SK-N-MC (cell line): ENCODE measurements at regions not wholly inside any gene's neighbourhood (a gene's known extent, or its start where the extent isn't known, plus 50 kb on each side); places are given as distances from the start of the nearest gene placed in this dataset.

Experiments
- EZH2 ChIP-seq: fragments of 200-600 bp; sonication (generic); IDR thresholded peaks from one replicate; pipeline ENCODE4 v1.6.1; 2017; ENCODE audit warnings: antibody characterized with exemption
- POLR2AphosphoS5 ChIP-seq: IDR thresholded peaks from 2 replicates; pipeline ENCODE4 v1.6.1; 2012; ENCODE audit warnings: mild to moderate bottlenecking, low read depth, low read length, borderline replicate concordance

- TF ChIP-seq POLR2AphosphoS5 (no peak), EZH2 (no peak)
These were observed 428.3 kb upstream of the RAG2 start for GRCh38 chr11:37026326-37026725.
